EL (cell line): ENCODE measurements at regions not wholly inside any gene's neighbourhood (a gene's known extent, or its start where the extent isn't known, plus 50 kb on each side); places are given as distances from the start of the nearest gene placed in this dataset.

Experiments used
- DNase-seq: peaks from one replicate; pipeline ENCODE4 v3.0.0-alpha.2; 2016

DNA sequence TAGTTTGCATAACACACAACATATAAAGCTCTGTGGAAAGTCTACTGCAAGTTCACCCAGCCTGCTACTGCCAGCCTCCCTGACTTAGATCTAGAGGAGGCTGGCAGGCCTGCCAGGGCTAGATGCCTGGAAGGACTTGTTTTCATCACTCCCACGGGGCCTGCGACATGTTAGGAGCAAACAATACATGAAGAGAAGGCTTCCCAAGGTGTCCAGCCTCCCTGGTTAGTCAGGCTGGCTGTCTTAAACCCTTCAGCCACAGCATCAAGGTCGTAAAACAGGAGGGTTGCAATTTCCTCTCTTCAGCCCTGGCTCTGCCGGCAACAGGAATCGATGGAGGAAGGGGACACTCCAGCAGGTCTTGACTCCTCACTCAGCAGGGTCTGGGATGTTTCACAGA, 104.5 kb downstream of the NGF start:
- DNase-seq: no peak

DNA sequence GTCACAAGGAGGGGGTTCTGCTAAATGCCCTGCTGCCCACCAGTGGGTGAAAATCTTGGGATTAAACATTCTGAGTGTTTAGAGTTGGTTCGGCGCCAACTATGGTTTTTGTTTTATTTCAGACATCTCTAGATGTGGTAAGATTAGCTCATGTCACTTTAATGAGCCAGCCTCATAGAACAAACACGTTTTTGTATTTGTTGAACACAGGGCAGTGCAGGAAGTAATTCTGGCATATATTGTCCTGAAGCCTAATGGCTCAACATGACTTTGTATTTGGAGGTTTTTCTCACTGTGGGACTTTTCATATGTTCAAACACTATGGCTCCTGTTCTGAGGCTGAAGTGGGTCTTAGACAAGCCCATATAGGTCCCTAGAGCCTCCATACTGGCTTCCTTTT, 107.8 kb downstream of the NGF start:
- peak; percentile 22 for DNase-seq

DNA sequence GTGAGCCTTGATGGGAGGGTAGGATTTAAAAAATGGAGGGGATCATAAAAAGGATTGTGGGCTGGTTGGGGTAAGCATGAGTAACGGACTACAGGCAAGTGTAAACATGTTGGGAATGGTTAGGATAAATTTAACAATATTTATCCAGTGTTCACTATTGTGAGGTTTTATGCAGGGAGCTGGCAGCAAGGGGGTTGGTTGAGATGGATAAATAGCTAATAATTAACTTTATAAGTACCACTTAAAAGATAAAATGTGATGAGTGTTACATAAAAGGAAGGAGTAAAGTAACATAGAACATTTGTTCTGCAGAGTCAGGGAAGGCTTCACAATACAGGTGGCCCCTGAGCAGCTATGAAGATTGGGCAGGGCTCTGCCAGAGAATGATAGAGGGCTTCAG, 109.0 kb downstream of the NGF start:
- DNase-seq: no peak

DNA sequence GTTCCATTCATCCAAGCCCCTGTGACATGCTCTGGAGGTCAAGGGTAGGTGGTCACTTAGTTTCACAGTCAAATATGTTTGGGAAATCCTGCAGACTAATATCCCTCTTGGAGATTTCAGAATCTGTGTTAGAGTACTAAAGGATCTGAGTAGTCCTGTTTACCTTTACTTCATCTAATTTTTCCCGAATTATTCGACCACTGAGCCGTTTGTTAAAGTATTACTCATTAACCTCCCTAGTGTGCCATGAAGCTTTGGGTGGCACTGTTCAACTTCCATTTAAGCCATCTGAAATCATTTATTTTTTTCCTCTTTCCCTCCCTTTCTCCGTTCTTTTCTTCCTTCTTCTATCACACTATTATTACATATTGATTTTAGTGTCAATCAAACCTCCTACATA, 109.9 kb downstream of the NGF start:
- DNase-seq: peak; percentile 20

DNA sequence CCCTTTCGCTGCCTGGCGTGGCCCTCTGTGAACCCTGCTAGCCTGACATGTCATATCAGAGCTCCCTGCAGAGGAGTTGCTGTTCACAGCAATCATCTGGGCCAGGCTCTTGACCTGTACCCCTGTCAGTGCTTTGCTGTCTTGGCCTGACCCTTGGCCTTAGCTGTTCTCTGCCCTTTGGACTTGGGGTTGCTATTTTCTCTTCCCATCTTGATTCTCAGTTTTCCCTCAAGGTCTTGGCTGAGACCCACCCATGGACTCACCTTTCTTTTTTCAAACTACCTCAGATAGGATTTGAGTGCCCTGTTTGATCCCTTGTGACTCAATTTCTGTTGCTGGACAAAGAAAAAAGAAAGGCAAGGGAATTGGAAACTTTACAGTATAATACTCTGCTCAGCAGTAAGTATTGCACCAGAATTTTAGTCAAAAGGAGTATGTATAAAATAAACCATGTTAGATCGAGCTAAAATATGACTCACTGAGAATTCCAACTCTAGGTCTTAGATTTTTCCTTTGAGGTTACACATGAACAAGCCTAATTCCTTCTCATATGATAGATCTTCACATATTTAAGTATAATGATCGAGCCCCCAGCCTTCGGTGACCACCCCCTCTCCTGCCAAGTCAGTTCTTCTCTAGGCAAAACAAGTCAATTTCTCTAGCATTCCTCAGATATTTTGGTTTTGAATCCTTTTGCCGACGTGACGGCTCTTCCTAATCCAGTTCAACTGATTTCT, 110.5 kb downstream of the NGF start:
- DNase-seq: peak; percentile 80

DNA sequence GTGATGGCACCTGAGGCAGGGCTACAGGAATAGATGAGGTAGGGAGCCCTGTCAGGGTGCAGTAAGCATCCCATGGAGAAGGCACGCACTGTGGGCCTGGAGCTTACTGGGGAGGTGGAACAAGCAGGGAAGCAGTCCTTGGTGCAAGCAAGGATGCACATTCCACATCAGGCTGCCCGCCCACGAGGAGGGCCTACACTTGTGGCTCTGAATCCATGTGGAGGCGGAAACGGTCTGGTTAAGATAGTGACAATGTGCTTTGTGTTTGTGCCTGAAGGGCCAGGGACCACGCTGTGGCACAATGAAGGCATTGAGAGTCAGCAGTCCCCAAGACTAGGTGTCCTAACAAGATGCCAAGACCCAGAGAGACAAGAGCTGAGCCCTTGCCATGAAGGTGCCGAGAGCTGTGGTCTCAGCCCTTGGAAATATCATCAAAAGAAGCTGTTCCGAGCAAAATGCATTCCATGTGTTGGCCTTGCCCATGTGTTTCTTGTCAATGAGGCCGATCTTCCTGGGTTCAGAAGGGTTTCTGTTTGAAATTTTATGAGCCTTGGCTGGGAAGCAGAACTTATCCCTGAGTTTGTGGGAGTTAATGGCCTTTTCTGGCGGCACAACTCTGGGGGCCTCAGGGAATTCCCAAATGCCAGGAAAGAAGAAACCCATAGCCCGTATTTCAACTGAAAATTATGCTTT, 111.9 kb downstream of the NGF start:
- DNase-seq: no peak

DNA sequence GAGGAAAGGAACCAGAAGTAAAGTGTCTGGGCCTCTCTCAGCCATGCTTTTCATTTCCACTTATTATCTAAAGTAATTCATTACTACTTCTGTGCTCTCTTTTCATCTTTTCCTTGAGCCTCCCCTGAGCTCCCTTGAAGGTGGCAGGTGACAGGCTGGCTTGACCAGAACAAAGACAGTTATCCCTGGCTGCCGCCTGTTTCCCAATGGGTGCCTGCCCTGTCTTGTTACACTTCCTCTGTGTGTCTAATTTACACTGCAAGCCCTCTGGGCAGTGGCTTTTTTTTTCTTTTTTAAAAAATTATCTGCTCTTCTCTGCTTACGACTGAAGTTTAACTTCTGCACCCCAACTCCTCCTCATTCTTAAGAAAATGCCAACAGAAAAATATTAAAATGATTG, 113.4 kb downstream of the NGF start:
- DNase-seq: no peak

DNA sequence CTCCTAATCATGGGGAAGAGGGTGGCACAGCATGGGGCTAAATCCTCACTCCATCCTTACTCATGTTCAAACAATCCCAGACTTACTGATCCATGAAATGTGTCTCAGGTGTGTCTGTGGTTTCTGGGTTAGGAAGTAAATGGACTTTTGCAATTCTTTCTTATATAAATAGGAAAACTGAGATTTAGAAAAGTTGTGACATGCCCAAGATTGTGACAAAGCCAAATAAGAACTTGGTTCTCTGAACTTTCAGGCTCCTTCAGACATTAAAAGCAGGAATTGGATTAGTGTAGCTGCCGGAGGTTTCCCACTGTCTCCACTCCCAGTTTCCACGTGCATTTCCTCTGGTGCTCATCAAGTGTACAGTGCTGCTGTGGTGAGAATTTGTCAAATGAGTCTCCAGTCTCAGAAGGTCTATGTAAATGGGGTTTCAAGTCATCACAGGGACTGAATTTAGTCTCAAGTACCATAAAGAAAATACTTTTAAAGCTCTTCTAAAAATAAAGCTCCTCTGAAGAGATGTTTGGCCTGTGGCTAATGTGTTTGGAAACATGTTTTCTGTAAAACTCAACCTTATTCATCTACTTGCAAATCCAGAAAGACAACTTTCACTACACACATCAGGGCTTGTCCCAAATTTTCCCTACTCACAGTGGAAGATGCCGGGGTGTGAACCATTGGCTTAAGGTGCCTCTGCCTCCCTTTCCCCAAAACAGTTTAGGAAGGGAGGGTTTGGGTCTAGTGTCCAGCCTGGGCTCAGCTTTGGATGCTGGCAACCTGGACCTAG, 115.2 kb downstream of the NGF start:
- DNase-seq: no peak

DNA sequence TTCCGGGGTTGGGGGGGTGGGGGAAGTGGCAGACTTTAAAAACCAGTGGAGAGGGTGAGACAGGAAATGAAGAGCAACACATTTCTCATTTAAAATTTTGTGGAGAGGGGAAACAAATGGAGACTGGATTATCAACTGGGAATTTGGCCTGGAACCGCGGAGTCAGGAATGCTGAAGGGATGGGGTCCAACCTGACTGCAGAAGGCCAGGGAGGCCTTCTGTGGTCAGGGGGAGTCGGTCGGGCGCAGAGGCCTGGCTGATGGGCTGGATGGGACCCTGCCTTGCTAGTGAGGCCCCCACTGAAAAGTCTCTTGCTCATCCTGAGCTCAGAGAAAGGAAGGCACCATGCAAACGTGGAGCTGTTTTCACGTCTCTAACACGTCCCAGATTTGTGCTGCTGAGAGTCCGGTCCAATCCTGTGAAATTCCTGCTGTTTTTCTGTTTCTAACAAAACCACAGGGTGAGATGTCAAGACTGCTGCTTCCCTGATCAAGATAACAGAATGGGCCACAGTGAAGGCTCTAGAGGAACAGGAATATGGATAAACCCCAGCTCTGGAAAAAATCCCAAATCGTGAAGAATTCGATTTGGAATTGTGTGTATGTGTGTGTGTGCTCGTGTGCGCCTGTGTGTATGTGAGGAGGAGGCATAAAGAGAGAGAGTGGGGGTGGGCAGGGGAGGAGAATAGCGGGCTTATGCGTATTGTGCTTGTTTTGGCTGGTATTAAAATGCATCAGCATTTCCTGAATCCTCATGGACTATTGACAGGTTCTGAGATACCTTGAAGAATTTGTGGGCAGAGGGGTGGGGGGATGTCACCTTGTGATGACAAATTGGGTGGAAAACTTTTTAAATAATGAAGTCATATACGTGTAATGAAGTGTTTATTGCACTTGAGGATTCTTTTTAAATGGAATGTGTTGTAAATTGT, 117.4 kb downstream of the NGF start:
- DNase-seq: no peak

DNA sequence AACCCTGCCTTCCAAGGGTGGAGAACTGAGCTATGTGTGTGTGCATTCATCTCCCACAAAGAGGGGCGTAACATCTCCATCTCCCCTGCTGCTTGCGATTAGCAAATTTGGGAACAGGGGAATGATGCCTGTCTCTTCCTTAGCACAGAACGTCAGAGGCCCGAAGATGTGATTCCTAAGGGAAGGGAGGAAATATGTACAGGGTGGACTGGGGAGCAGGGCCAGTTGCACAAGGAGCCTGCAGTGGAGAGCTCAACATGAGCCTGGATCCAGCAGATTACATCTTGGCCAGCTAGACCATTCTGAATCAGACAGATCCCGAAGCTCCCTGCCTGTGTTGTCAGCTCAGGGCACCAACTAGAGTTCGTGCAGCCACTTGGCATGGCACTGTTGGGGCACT, 118.1 kb downstream of the NGF start:
- no peak for DNase-seq

DNA sequence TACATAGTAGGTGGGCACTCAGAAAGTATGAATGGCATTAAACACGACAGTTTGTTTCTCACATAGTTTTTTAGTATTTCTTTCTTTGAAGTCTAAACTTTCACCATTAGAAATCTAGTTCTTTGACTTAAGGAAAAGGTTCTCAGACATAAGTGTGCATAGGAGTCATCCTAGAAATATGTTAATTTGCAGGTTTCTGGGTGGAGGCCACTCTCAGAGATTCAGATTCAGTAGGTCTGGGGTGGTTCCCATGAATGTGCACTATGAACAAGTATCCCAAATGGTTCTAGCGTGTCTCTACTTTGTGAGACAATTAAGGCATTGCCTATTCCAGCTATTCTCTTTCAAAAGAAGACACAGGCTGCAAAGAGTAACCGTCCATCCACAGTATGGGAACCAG, 119.3 kb downstream of the NGF start:
- no peak for DNase-seq

DNA sequence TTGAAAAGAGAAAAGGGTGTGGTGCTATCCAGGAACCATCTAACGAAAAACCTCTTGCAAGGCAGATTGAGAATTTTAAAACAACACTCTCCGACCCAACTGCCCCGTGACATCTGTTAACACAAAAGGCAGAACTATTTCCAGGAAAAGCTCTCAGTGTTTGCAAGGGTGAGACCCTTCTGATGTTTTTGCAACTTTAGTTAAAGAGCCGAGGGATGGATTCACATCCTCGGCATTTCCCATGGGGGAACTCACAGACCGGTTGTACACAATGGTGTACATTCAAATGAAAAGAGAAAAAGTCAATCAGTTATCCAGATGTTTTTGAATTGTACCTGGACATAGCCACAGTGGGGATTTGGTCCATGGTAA, 120.0 kb downstream of the NGF start:
- DNase-seq: no peak

DNA sequence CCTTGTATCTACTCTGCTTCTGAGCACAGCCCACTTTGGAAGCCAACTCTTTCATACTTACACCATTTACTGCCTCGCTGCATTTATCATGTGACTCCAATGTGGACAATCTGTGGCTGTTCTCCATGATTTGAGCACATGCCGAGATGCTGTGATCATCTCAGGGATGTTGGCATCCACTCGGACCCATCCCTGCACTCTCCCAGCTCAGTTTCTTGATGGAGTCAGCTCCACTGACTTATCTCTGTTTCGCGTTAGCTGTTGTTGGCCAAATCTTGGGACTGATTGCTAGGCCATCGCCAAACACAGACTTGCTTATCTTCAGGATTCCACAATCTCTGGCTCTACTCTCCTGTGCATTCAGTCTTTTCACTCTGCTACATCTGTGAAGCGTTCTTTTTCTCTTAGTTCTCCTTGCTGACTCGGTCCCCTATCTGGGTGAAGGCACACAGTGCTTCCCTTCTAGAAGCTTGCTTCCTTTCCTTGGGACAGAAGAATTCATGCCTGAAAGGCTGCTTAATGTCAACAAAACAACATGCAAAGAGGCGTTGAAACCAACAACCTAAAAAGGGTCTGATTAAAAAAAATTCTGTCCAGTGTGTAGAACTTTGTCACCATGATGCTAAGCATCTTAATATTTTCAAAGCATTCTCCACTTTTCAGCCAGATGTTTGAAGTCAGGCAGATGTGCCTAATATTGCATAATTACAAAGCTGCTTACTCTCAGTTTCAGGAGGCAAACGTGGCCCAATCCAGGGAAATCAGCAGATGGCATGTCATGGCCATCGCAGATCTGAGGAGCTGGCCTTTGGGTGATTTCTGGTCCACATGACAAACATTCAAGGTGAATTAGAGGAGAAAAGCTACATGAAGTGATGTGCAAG, 120.7 kb downstream of the NGF start:
- no peak for DNase-seq

DNA sequence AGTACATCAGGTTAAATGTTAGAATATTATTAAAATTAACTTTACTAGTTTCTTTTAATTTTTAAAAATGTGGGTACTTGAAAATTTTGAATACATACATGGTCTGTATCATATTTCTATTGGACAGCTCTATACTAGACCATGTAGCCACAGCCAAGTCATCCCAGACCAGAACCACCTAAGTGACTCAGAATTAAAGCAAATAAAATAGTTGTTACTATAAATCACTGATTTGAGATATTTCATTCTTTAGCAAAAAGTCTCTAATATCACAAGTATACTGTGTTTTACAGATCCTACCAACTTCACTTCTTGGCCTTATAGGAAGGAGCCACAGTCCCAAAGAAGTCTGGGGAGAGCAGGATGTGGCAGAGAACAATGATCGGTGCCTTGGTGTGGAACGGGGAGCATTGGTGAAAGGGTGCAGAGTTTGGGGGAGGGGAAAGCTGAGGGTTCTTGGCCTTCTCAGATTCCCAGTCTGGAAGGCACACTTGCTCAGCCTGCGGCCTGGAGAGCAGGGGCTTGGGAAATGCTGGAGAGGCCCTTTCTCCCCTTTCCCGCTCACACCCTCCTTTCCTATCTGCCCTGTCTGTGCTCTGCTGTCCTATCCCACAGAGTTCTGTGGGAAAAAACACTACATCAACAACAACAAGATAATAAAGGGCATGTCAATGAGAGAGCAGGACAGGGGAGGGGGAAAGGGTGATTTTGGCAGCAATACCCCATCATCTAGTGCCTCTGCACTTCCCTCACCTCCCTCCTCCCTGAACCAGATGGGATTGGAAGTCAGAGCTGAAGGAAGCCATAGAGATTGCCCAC, 122.1 kb downstream of the NGF start:
- DNase-seq: no peak

DNA sequence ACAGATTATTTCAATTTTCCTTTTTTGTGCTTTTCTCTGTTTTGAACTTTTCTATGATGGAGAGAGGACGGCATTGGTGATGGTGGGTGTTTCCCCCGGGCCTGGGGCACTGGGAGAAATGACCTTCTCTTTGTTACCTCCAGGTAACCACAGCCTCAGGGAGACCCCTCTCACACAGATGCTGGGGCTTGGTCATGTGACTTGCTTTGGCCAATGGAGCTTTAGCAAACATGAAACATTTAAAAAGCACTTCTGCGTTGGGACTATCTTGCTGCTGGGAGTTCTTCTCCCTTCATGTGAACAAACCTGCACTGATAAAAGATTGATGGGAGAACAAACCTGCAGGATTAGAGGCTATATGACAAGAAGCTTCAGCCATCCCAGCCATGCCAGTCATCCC, 122.9 kb downstream of the NGF start:
- DNase-seq: no peak

DNA sequence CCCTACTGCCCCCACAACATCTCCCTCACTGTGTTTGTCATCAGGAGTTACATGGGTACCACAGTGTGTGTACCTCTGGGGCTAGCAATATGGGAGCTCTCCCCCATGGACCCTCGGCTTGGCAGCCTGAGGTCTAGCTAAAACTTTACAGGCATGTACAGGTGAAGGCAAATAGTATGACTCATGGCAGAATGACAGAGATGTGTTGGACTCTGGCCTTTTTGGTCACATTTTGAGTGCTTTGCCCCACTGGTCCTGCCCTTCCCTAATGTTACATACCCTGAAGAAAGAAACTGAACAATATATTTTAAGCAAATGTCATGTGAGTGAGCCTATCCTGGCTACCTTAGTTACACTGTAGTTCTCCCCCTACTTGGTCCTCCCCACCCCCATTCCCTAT, 124.0 kb downstream of the NGF start:
- DNase-seq: no peak

DNA sequence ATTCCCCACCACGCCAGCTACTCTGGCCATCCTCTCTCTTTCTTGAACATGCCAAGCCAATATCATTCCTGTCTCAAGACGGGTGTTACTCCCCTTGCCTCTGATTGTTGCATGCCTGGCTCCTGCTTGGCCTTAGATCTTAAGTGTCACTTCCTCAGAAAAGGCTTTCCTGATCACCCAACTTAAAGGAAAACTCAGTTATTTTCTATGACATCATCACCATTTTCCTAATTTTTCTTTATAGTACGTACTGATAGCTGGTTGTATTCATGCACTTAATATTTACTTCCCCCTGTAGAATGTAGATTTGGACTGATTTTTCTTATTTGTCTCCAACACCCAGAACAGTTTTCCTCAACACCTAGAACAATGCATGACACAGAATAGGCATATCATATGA, 123.8 kb upstream of the TSPAN2 start:
- DNase-seq: no peak

DNA sequence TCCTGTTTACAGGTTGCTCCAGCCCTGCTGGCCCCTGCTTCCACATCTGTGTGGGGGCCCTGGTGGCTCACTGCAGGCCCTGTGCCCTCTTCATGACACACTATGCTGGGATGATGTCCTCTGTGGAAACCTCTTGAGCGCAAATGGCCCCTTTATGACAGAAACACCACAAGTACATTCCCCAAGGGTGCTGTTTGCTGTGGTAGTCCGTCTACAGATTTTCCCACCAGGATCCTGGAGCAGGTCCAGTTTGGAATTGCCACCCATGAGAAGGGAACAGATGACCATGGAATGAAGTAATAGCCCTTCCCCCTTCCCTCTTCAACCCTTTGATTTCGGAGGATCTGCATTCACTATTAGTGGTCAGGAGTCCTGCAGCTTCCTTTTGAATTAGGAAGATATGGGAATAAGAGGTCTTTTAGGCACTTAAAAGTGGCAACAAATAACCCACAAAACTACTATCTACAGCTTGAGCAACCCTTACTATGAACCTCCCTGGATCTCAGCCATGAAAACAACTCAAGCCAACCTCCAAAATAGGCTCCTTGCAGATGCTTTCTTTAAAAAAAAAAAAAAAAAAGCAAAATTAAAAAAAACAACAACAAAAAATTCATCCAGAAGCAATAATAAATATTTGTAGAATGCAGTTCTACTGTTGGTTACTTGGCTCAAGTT, 121.9 kb upstream of the TSPAN2 start:
- no peak for DNase-seq

DNA sequence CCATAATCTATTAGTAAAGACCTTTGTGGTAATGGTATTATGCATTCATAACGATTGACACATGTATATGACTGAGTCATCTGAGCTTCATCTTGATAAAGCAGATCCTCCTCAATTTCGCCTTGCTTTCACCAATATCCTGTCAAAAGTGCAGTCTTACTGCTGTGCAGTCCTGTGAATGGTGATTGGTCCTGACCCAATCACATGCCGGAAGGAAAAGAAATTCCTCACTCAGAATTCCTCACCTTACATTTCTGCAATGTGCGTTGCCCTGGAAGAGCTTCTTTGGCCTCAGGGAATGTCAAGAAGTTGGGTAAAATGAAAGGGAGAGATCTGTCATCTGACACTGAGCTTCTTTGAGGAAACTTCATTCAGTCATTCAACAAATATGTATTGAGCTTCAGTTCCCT, 121.0 kb upstream of the TSPAN2 start:
- peak; percentile 96 for DNase-seq

DNA sequence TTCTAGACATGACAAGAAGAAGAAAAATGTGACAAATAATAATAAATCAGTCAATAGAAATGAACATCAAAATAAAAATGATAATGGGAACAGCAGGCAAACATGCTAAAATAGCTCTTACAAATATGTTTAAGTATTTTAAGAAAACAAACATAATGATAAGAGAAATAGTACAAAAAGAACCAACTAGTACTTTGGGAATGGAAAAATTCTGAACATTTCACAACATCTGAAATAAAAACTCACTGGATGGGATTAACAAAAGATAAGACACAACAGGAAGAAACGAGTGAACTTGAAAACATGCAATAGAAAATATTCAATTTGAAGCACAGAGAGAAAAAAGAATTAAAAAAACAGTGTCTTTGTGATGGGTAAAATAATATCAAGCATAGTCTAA, 115.2 kb upstream of the TSPAN2 start:
- DNase-seq: no peak
